PFSK-1 (cell line): ENCODE measurements at regions not wholly inside any gene's neighbourhood (a gene's known extent, or its start where the extent isn't known, plus 50 kb on each side); places are given as distances from the start of the nearest gene placed in this dataset.

ENCODE experiments used
- POLR2AphosphoS5 ChIP-seq: IDR thresholded peaks from 2 replicates; pipeline ENCODE4 v1.6.1; 2012; ENCODE audit warnings: low read depth, mild to moderate bottlenecking, control low read depth, low read length, moderate library complexity
- TAF1 ChIP-seq: IDR thresholded peaks from 2 replicates; pipeline ENCODE4 v1.6.1; 2012; ENCODE audit warnings: low read length, control low read depth, borderline replicate concordance; ENCODE audit not compliant: insufficient read depth

- TF ChIP-seq POLR2AphosphoS5 (no peak), TAF1 (no peak)
These were observed 816.5 kb upstream of the GJE1 start for GRCh38 chr6:141316236-141316635.
